ENCODE measurements at regions not wholly inside any gene's neighbourhood (a gene's known extent, or its start where the extent isn't known, plus 50 kb on each side); places are given as distances from the start of the nearest gene placed in this dataset.

DNA sequence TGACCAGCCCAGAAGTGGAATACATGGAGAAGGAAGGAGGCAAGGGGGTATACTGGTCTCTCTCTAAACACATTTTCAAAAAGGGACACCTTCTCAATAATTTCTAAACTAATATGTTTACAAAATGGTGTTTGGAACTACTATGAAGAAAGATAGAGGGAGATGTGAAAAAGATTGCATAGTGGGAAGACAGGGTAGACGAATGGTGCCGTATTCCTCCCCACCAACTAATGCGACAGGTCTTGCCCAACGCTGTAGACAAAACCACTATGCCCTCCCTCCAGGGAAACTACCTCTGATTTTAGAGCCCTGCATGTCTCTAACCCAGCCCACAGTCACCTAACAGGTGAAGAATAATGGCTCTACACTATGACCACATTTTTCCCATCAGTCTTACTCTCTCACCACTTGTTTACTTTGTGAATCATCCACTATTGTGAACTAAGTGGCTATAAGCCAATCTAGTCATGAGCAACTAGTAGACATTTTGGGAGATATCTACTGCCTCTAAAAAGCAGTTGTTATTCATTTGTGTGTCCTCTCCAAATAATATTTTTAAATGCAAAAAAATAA, 108.2 kb upstream of the UBE2E2 start:
- TF ChIP-seq POLR2A (IDR thresholded peaks at IDR 0.05; ENCODE audit: low read length) (no peak), GATA1 (IDR thresholded peaks at IDR 0.05; ENCODE audit: low read depth, low read length) (no peak)

Data from erythroblast (primary cell).